Adipocyte (in vitro differentiated cells): ENCODE measurements at regions not wholly inside any gene's neighbourhood (a gene's known extent, or its start where the extent isn't known, plus 50 kb on each side); places are given as distances from the start of the nearest gene placed in this dataset.
A peak's percentile ranks its signal among the peaks of the same experiment; 100 is the strongest.

ENCODE experiments used
- DNase-seq: peaks from one replicate; pipeline ENCODE4 v3.0.0-alpha.2; 2015; ENCODE audit warnings: low read depth
- H3K27me3 ChIP-seq: replicated peaks from 2 replicates; pipeline ENCODE4 v1.7.0; 2013; ENCODE audit warnings: mild to moderate bottlenecking, low read length, moderate library complexity; ENCODE audit not compliant: control insufficient read depth, insufficient read depth
- H3K36me3 ChIP-seq: 2 replicates; pipeline ENCODE4 v1.7.0; 2013; ENCODE audit warnings: low read length, mild to moderate bottlenecking, moderate library complexity; ENCODE audit not compliant: control insufficient read depth, insufficient read depth, severe bottlenecking
- H3K4me1 ChIP-seq: 2 replicates; pipeline ENCODE4 v1.7.0; 2013; ENCODE audit warnings: mild to moderate bottlenecking, low read length, moderate library complexity; ENCODE audit not compliant: control insufficient read depth, insufficient read depth
- H3K4me3 ChIP-seq: 2 replicates; pipeline ENCODE4 v1.7.0; 2013; ENCODE audit warnings: mild to moderate bottlenecking, low read length, moderate library complexity
- H3K9ac ChIP-seq: 2 replicates; pipeline ENCODE4 v1.7.0; 2013; ENCODE audit warnings: mild to moderate bottlenecking, low read length, moderate library complexity
- H3K9me3 ChIP-seq: 2 replicates; pipeline ENCODE4 v1.7.0; 2013; ENCODE audit warnings: mild to moderate bottlenecking, low read length, moderate library complexity; ENCODE audit not compliant: control insufficient read depth

DNA sequence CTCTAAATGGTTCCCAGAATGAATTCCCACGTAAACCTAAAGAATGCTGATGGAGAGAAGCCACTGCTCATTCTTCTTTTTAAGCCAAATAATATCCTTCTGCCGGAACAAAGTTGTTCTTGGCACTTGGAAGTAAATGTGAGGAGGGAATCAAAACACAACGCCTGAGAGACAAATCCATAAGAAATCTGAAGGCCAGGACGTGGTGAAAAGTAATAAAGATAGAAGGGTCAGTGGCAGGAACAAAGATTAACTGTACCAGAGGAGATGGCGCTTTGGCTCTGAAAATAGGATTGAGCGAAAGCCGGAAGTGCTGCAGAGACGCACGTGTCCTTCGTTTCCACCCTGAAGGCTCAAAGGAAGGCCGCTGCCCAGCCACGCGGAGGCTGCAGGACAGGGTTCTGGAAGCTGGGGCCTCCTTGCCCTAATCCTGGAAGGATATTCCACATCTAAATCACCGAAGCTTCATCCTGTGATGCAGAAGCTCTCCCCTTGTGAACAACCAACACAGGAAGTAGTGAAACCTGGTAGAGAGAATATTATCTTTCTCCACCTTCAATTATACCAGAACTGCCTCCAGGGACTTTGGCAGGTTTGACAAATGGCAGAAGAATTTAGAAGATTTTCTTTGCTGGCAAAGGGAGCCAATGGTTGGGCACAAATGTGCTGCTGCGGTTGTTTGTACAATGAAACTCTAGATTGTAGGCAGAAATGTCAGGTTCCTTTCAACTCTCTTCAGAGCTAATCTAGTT, 214.6 kb upstream of the SERP2 start:
- Histone ChIP-seq H3K36me3 (no peaks in the 10 kb centered on the region), H3K4me3 (no peak overlapping the region), H3K9me3 (no peaks in the 10 kb centered on the region), H3K27me3 (peaks cover 24% of the 10 kb centered on the region), H3K9ac (no peak overlapping the region), H3K4me1 (peaks cover 11% of the 10 kb centered on the region)
- peak; percentile 16 for DNase-seq

DNA sequence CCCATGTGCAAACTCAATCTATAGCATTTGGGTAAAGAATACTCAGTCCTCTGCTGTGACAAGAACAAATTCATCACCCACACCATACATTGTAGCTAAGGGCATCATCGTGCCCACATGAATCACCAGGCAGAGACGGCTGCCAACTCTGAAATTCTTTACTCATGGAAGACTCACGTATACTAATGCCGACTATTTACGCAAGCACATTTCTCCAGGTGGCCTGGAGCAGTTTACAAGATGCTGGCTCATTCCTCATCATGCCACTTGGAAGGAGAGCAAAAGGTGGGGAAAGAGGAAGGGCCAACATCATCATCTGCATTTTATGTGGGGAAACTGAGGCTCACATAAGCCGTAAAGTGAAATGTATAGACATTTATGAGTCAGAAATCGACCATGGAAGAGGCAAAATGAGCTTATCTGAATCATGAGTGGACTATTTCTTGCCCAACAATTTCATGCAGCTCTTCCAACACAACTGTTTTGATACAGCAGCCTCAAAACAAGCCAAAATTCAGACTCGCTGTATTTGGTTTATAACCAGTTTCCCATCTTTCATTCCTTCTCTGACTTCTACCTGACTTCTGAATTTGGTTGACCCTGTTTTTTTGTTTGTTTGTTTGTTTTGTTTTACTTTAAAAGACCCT, 213.9 kb upstream of the SERP2 start:
- no peak overlapping the region for H3K9ac ChIP-seq
- peak; percentile 50 for DNase-seq
- H3K9me3 ChIP-seq, result no peaks in the 10 kb centered on the region
- H3K27me3 ChIP-seq, result peaks cover 24% of the 10 kb centered on the region
- H3K36me3 ChIP-seq, result no peaks in the 10 kb centered on the region
- H3K4me1 ChIP-seq, result peaks cover 11% of the 10 kb centered on the region
- H3K4me3 ChIP-seq, result no peak overlapping the region

DNA sequence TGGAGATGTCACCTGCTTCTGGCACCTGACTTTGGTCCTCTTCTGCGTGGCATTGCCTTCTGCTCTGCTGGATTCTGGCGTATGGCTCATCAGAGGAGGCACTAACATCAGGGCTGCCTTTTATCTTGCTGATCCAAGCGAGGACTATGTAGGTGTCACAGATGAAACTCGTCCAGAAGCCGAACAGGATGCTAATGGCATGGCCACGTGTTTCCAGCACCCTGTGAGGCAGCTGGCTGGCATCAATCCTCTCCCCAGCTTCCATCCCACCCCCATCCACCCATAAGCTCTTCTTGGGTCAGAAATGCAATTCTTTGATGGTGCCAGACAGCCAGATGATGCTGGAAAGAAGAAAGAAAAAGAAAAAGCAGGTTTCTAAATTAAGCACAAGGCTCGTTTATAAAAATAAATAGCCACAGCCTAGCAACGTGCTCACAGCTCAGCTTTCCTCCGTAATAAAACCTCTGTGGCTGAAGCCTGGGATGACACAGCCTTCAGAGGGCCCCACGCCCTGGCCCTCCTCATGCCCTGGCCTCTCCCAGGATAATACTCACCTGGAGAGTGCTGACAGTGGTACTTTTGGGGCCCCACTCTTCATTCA, 212.9 kb upstream of the SERP2 start:
- no peaks in the 10 kb centered on the region for H3K9me3 ChIP-seq
- no peak overlapping the region for H3K9ac ChIP-seq
- no peak for DNase-seq
- H3K4me3 ChIP-seq, result no peak overlapping the region
- peaks cover 8% of the 10 kb centered on the region for H3K4me1 ChIP-seq
- no peaks in the 10 kb centered on the region for H3K36me3 ChIP-seq
- peaks cover 24% of the 10 kb centered on the region for H3K27me3 ChIP-seq

GRCh38 chr13:44163108-44163507, 210.5 kb upstream of the SERP2 start:
- Histone ChIP-seq H3K4me3 (no peak overlapping the region), H3K9ac (no peak overlapping the region), H3K4me1 (no peaks in the 10 kb centered on the region), H3K9me3 (no peaks in the 10 kb centered on the region), H3K36me3 (no peaks in the 10 kb centered on the region), H3K27me3 (peaks cover 18% of the 10 kb centered on the region)
- no peak for DNase-seq

- Histone ChIP-seq H3K4me1 (no peaks in the 10 kb centered on the region), H3K4me3 (no peak overlapping the region), H3K9me3 (no peaks in the 10 kb centered on the region), H3K9ac (no peak overlapping the region), H3K36me3 (no peaks in the 10 kb centered on the region), H3K27me3 (peaks cover 11% of the 10 kb centered on the region)
- DNase-seq, result no peak
Measured at GRCh38 chr13:44165221-44165888, 208.3 kb upstream of the SERP2 start.

GRCh38 chr13:44165889-44166496, 207.6 kb upstream of the SERP2 start:
- H3K4me3 ChIP-seq, result no peak overlapping the region
- H3K4me1 ChIP-seq, result no peaks in the 10 kb centered on the region
- DNase-seq, result no peak
- H3K27me3 ChIP-seq, result peaks cover 11% of the 10 kb centered on the region
- H3K9me3 ChIP-seq, result no peaks in the 10 kb centered on the region
- no peaks in the 10 kb centered on the region for H3K36me3 ChIP-seq
- no peak overlapping the region for H3K9ac ChIP-seq

GRCh38 chr13:44169018-44169911, 204.4 kb upstream of the SERP2 start:
- Histone ChIP-seq H3K4me3 (no peak overlapping the region), H3K36me3 (no peaks in the 10 kb centered on the region), H3K9ac (no peak overlapping the region), H3K27me3 (no peaks in the 10 kb centered on the region), H3K4me1 (peaks cover 11% of the 10 kb centered on the region), H3K9me3 (no peaks in the 10 kb centered on the region)
- DNase-seq, result peak; percentile 42

- Histone ChIP-seq H3K4me3 (no peak overlapping the region), H3K9me3 (no peaks in the 10 kb centered on the region), H3K27me3 (no peaks in the 10 kb centered on the region), H3K36me3 (no peaks in the 10 kb centered on the region), H3K9ac (no peak overlapping the region), H3K4me1 (peaks cover 20% of the 10 kb centered on the region)
- no peak for DNase-seq
Measured at GRCh38 chr13:44170731-44171130, 202.9 kb upstream of the SERP2 start.

DNA sequence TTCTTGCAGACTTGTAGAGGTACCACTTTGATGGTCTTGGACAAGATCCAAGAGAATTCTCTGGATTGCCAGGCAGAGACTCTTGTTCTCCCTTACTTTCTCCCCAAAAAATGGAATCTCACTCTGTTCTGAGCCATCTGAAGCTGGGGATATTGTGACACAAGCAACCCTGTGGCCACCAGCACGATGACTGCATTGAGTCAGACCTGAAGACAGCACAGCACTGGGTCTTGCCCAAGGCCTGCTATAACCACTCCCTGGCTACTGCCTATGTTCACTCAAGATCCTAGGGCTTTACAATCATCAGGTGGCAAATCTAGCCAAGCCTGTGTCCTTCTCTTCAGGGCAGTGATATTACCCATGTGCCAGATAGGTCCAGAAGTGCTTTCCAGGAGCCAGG, 202.5 kb upstream of the SERP2 start:
- Histone ChIP-seq H3K4me1 (peaks cover 20% of the 10 kb centered on the region), H3K9ac (no peak overlapping the region), H3K4me3 (no peak overlapping the region), H3K36me3 (no peaks in the 10 kb centered on the region), H3K9me3 (no peaks in the 10 kb centered on the region), H3K27me3 (no peaks in the 10 kb centered on the region)
- DNase-seq, result no peak

GRCh38 chr13:44171861-44172260, 201.8 kb upstream of the SERP2 start:
- DNase-seq, result no peak
- no peak overlapping the region for H3K9ac ChIP-seq
- H3K27me3 ChIP-seq, result no peaks in the 10 kb centered on the region
- H3K4me1 ChIP-seq, result peaks cover 20% of the 10 kb centered on the region
- no peak overlapping the region for H3K4me3 ChIP-seq
- no peaks in the 10 kb centered on the region for H3K36me3 ChIP-seq
- no peaks in the 10 kb centered on the region for H3K9me3 ChIP-seq
